ENCODE measurements at regions not wholly inside any gene's neighbourhood (a gene's known extent, or its start where the extent isn't known, plus 50 kb on each side); places are given as distances from the start of the nearest gene placed in this dataset.
"Not testable (repeated sequence)": the region's sequence is repeated elsewhere in the genome, so short reads cannot be mapped to it uniquely, and the experiment has no call there.

DNA sequence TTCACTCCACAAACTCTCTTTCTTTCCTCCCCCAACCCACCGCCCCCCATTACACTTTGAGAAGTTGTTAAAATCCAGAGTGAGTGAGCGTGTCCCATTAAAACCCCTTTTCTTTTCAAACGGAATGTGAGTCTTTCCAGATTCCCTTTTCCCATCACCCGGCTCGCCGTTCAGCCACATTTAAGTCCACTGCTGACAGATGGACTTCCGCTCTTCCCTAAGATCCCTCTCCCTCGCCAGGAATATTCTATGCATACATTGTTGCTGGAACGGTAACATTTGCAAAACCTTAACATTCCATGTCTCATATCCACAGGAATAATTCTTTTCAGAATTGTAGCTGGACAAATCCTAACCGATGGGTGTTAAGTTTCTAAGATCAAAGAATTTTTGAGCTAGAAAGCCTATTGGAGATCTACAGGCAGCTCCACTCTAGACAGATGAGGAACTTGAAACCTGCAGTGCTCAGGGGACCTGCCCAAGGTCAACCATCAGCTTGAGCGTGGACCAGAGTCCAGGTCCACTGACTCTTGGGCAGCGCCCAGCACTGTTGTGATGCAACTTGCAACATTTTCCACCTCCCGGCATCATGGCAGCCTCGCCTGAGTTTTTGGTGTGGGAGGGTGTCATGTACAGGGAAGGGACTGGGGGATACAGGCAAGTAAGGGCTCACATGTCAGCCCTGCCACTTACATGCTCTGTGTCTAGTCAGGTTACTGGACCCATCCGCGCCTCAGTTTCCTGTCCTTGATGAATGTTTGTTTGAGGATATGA, 500.1 kb downstream of the CCDC171 start:
- in situ Hi-C loops (cut with HindIII; ENCODE audit: low sequenced_read_pairs) = no loop called here

GRCh38 chr9:16057541-16057940, 504.7 kb downstream of the CCDC171 start:
- in situ Hi-C loops (cut with HindIII; ENCODE audit: low sequenced_read_pairs) = loop anchor here (5.0 kb wide), 1 partner anchor 95 kb away; no protein-coding TSS in a partner anchor

DNA sequence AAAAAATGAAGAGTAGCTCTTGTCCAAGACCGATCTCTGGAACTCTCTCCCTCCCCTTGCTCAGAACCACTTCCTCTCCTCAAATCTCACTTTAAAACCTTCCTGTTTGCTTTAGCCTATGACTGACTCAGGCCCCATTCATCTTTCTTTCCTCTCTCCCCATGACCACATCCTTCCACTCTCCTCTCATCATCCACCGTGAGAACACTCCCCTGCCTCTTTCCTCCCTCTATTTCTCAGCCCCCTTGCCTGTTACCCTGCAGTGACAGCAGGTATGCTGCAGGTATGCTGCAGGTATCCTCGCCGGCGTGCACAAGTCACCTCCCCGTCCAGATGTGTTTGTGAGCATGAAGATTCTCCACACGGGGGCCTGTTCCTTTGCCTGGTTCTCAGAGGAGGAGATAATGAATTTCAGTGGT, 505.3 kb downstream of the CCDC171 start:
- in situ Hi-C loops (cut with HindIII; ENCODE audit: low sequenced_read_pairs) = loop anchor here (5.0 kb wide), 1 partner anchor 94 kb away; no protein-coding TSS in a partner anchor

- in situ Hi-C loops (cut with HindIII; ENCODE audit: low sequenced_read_pairs) = no loop called here
Measured at GRCh38 chr9:16060436-16061129, 507.7 kb downstream of the CCDC171 start.

- in situ Hi-C loops (cut with HindIII; ENCODE audit: low sequenced_read_pairs) = no loop called here
Measured at GRCh38 chr9:16062542-16063240, 509.8 kb downstream of the CCDC171 start.

- in situ Hi-C loops (cut with HindIII; ENCODE audit: low sequenced_read_pairs) = no loop called here
Measured at GRCh38 chr9:16063241-16063591, 510.4 kb downstream of the CCDC171 start.

DNA sequence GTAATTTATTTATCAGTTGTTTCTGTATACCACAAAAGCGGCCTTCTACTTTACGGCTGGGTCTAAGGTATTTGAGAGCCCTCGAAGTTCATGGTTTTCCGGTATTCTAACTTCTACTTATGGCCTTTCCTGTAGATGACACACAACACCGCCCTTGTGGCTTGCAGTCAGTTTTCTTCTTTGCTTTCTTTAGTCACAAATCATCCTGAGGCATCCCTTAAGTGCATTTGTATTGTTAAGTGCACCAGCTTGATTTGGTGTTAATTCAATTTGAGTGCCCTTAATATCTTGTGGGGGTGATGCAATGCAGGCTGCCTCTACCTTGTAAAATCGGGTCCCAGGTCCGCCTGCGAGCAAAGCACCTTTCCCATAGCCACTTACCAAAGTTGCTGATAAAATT, 511.9 kb downstream of the CCDC171 start:
- in situ Hi-C loops (cut with HindIII; ENCODE audit: low sequenced_read_pairs) = no loop called here

GRCh38 chr9:16066201-16066600, 513.4 kb downstream of the CCDC171 start:
- in situ Hi-C loops (cut with HindIII; ENCODE audit: low sequenced_read_pairs) = not testable (repeated sequence)

GRCh38 chr9:16068476-16068875, 515.6 kb downstream of the CCDC171 start:
- in situ Hi-C loops (cut with HindIII; ENCODE audit: low sequenced_read_pairs) = no loop called here

DNA sequence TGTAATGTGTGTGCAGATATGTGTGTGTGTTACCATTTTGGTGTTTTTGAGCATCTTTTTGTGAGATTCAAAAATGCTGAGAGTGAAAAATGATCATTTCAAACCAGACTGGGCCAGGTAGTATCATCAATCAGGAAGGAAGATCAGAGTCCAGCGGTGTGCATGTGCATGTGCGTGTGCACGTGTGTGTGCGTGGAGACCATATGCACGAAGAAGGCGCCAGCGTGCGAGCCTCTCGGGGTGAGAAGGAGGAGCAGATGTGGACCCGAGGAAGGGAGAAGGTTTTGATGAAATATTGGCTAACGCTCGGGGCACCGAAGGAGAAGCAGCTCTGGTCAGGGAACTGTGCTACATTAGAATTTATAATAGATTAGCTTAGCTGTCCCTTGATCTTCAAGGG, 516.4 kb downstream of the CCDC171 start:
- in situ Hi-C loops (cut with HindIII; ENCODE audit: low sequenced_read_pairs) = no loop called here

- in situ Hi-C loops (cut with HindIII; ENCODE audit: low sequenced_read_pairs) = no loop called here
Measured at GRCh38 chr9:16069671-16070454, 517.0 kb downstream of the CCDC171 start.

DNA sequence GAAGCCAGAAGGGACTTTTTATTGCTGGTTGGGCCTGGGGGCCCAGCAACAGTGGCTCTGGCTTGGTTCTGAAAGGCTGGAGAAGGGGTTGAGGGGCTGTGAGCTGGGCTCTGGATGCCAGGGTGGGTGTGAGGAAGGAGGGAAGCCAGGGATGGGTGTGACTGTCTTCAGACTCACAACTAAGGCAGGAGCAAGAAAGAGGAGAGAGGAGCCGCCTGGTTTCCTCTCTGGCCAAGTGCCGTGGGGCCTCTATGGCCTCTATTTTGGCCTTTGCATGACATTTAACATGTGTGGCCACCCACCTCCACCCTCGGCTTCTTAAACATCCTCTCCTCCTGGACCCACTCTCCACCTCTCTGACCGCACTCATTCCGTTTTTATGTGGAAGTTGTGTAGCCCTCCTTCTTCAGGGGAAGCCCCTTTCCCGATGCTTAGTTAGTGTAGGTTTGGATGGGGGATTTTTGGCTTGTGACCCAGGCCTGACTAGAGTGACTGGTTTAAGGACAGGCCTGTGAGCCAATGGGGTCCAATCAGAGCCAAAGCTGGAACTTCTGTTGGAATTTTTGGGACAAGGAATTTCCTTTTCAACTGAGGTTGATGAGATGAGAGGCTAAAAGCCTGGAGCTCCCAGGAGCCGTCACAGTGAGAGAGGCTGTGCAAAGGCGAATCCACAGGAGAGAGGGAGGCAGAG, 517.8 kb downstream of the CCDC171 start:
- in situ Hi-C loops (cut with HindIII; ENCODE audit: low sequenced_read_pairs) = no loop called here

- in situ Hi-C loops (cut with HindIII; ENCODE audit: low sequenced_read_pairs) = no loop called here
Measured at GRCh38 chr9:16071400-16071799, 518.6 kb downstream of the CCDC171 start.

GRCh38 chr9:16074963-16075362, 522.1 kb downstream of the CCDC171 start:
- in situ Hi-C loops (cut with HindIII; ENCODE audit: low sequenced_read_pairs) = no loop called here

- in situ Hi-C loops (cut with HindIII; ENCODE audit: low sequenced_read_pairs) = no loop called here
Measured at GRCh38 chr9:16075696-16076095, 522.9 kb downstream of the CCDC171 start.

DNA sequence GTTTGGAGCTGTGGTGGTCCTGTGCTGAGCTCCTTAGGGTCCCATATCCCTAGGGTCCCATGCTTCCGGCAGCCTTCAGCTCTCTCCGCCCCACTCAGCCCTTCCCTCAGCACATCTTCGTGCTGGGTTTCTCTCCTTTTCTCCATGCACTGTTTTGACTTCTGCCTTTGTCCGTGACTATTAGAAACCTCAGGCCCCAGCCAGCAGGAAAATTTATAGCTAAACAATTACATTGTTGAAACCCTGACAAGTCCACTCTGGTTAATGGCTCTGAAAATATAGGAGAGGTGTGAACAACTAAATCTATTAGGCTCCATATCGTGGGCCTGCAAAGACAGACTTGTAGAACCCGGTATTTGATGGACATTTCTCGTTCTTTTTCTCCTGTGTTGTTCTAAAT, 523.7 kb downstream of the CCDC171 start:
- in situ Hi-C loops (cut with HindIII; ENCODE audit: low sequenced_read_pairs) = no loop called here

DNA sequence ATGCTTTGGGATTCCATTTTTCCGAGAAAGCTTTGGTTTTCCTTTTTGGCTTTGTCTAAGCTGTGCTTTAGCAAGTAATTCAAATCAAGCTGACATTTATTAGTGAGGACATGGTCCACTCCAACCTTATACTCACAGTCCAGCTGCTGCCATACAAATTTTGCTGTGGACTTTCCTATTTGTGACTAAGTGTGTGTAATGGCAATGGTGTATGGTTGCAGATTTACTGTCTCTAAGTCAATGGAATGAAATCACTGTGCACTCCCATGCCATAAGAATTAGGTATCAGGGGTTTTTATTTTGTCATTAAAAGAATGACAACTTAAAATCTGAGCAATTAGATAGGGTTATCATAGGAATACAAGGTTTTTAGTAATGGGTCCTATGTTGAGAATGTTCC, 530.0 kb downstream of the CCDC171 start:
- in situ Hi-C loops (cut with HindIII; ENCODE audit: low sequenced_read_pairs) = no loop called here

- in situ Hi-C loops (cut with HindIII; ENCODE audit: low sequenced_read_pairs) = no loop called here
Measured at GRCh38 chr9:16085167-16085726, 532.4 kb downstream of the CCDC171 start.

DNA sequence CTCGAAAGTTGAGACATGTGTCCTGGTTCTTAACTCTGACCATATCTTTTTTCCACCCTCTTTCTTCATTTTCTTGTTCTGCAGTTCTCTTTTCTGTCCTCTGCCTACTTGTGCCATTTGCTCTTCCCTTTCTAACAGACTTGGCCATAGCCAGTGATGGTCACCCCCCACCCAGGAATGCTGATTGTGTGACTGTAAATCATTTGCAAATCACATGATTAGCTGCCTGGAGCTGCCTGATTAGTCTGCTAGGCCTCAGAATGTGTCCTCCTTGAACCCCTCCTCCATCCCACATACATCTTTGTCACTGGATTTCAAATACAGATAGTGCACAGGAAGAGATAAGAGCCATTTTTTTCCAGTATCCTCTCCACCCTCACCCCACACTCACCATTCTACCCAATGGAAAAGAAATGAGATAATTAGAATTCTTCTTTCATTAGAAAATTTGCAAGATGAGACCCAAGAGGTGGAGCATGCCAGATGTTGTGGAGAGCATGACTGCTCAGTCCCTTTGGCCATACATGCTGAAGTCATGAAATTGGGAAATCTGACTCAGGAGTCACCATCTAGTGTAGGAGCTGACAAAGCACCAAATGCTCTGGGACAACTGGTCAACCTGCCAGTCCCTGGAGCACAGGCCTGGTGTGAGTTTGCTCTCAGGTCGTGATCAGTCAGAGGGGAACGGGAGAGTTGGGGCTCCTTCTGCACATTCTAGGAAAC, 538.2 kb downstream of the CCDC171 start:
- in situ Hi-C loops (cut with HindIII; ENCODE audit: low sequenced_read_pairs) = no loop called here
